ENCODE measurements at regions not wholly inside any gene's neighbourhood (a gene's known extent, or its start where the extent isn't known, plus 50 kb on each side); places are given as distances from the start of the nearest gene placed in this dataset.

DNA sequence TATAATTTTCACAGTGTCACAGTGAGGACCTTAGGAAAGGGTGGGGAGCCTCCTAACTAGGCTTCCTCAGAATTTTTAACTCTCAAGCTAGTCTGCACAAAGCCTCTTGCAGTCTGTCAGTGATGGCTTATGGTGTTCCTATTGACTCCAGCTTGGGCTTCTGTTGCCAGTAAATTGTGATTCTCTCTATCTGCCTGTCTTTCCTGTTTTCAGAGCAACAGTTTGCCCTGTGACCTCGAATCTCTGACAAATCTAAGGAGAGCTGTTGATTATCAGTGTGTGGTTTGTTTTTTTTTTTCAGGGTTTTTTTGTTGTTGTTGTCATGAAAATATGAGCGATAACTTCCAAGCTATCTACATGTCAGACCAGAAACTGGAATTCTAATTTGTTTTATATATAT lies 423.2 kb upstream of the B3GALT2 start:
- TF ChIP-seq, protein P1, sequence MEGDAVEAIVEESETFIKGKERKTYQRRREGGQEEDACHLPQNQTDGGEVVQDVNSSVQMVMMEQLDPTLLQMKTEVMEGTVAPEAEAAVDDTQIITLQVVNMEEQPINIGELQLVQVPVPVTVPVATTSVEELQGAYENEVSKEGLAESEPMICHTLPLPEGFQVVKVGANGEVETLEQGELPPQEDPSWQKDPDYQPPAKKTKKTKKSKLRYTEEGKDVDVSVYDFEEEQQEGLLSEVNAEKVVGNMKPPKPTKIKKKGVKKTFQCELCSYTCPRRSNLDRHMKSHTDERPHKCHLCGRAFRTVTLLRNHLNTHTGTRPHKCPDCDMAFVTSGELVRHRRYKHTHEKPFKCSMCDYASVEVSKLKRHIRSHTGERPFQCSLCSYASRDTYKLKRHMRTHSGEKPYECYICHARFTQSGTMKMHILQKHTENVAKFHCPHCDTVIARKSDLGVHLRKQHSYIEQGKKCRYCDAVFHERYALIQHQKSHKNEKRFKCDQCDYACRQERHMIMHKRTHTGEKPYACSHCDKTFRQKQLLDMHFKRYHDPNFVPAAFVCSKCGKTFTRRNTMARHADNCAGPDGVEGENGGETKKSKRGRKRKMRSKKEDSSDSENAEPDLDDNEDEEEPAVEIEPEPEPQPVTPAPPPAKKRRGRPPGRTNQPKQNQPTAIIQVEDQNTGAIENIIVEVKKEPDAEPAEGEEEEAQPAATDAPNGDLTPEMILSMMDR (IDR thresholded peaks at IDR 0.05), result no peak
- TF ChIP-seq POLR2A (IDR thresholded peaks at IDR 0.05), result no peak

Measured in thyroid gland (tissue), 4 donors.